Renal pelvis (tissue), 1 donor: ENCODE measurements at regions not wholly inside any gene's neighbourhood (a gene's known extent, or its start where the extent isn't known, plus 50 kb on each side); places are given as distances from the start of the nearest gene placed in this dataset.
"Not testable (repeated sequence)": the region's sequence is repeated elsewhere in the genome, so short reads cannot be mapped to it uniquely, and the experiment has no call there.

ENCODE experiments used
- DNase-seq: peaks from one replicate; pipeline ENCODE4 v3.0.0-alpha.2; 2013

GRCh38 chr10:130968511-130968910 is 343.0 kb downstream of the TCERG1L start:
- DNase-seq = no peak

- no peak for DNase-seq
These were observed 342.6 kb downstream of the TCERG1L start for GRCh38 chr10:130968964-130969363.

DNA sequence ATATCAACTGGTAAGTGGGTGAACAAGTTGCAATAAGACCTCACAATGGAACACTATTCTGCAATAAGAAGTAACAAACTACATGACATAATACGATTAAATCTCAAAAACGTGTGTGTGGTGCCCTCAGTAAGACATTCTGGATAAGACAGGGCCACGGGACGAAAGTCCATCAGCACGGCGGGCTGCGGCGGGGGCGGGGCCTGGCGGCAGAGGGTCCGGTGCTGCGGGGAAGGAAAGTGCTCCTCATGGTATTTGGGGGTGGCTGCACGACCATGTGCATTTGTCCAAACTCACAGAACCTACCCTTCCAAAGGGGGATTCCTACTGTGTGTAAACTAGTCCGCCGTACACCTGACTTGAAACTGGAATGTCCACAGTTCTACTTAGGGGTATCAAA is 341.8 kb downstream of the TCERG1L start:
- no peak for DNase-seq

DNA sequence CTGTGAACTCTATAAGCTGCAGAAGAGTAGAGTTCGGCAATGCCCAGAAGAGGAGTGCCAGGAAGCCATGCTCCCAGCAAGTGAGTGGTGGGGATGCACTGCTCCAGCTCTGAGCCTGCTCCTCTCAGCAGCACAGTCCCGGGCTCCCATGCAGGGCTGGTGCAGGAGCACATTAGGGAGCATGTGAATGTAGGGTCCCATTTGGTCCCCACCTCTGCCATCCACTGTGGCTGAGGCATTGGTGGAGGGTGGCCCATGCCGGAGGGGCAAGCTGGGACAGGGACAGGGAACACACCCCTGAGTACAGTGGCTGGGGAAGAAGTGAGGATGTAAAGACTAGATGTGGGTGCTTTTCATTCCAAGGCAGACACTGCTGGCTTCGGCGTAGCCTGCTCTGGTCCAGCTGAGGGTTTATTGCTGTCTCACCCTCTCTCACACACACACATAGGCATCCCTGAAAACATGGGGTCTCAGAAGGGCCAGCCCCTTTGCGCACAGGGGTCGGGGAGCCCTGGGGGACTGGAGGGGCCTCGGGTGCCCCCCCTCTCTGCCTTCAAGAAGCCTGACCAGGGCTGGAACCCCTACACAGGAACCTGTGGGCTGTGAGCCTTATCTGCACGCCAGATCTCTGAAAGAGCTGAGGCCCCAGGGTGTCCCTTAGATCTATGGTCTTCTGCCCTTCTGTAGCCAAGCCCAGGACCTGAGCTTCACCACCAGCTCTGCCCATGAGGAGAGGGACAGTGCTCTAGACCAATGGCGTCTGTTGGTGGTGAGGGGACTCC is 341.0 kb downstream of the TCERG1L start:
- no peak for DNase-seq

- DNase-seq = no peak
These were observed 340.4 kb downstream of the TCERG1L start for GRCh38 chr10:130971123-130971435.

DNA sequence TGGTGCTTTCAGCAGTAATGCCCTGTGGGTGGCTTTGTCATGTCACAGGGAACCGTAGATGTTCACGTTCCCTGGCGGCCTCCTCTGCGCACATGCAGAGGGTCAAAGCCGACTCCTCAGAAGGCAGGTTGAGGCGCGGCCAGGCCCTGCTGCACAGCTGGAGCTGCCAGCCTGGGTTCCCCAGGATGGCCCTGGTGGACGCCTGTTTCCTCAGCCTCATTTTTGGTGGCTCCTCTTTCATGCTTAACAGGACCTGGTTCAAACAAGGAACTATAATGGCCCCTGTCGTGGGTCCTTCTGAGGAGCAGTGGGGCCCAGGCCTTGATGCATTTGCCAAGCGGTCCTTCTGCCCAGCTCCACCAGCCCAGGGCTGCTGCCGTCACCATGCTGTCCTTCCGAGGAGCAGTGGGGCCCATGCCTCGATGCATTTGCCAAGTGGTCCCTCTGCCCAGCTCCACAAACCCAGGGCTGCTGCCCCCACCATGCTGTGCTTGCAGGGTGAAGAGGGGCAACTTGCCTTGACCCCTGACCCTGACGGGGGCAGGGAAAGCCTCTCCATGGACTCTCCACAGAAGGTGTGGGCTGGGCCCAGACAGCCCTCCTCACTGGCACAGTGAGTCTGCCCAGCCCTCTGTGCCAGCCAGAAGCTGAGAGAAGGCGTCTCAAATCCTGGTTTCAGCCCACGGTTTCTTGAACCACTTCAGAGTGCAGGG is 338.2 kb downstream of the TCERG1L start:
- no peak for DNase-seq

- DNase-seq = no peak
These were observed 337.4 kb downstream of the TCERG1L start for GRCh38 chr10:130974166-130974565.

DNA sequence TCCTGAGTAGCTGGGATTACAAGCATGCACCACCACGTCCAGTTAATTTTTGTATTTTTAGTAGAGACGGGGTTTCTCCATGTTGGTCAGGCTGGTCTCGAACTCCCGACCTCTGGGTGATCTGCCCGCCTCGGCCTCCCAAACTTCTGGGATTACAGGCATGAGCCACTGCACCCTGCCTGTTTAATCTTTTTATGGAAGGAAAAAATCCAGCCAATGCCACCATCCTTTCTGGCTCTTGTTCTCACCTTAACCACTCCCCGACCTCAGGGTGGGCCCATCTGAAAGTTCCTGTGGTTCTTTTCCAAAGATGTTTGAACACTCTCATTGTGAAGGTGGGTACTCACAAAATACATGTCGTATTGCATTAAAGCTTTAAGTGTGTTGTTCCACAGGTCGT is 336.2 kb downstream of the TCERG1L start:
- not testable (repeated sequence) for DNase-seq

- no peak for DNase-seq
These were observed 328.7 kb downstream of the TCERG1L start for GRCh38 chr10:130982802-130983201.

- DNase-seq = no peak
These were observed 327.8 kb downstream of the TCERG1L start for GRCh38 chr10:130983749-130984148.

- no peak for DNase-seq
These were observed 326.8 kb downstream of the TCERG1L start for GRCh38 chr10:130984686-130985085.

- DNase-seq = no peak
These were observed 326.3 kb downstream of the TCERG1L start for GRCh38 chr10:130985158-130985753.

- DNase-seq = no peak
These were observed 324.7 kb downstream of the TCERG1L start for GRCh38 chr10:130986846-130987245.

GRCh38 chr10:130987401-130987800 is 324.1 kb downstream of the TCERG1L start:
- no peak for DNase-seq

- no peak for DNase-seq
These were observed 321.8 kb downstream of the TCERG1L start for GRCh38 chr10:130989670-130990232.

GRCh38 chr10:130990486-130990885 is 321.0 kb downstream of the TCERG1L start:
- DNase-seq = no peak

DNA sequence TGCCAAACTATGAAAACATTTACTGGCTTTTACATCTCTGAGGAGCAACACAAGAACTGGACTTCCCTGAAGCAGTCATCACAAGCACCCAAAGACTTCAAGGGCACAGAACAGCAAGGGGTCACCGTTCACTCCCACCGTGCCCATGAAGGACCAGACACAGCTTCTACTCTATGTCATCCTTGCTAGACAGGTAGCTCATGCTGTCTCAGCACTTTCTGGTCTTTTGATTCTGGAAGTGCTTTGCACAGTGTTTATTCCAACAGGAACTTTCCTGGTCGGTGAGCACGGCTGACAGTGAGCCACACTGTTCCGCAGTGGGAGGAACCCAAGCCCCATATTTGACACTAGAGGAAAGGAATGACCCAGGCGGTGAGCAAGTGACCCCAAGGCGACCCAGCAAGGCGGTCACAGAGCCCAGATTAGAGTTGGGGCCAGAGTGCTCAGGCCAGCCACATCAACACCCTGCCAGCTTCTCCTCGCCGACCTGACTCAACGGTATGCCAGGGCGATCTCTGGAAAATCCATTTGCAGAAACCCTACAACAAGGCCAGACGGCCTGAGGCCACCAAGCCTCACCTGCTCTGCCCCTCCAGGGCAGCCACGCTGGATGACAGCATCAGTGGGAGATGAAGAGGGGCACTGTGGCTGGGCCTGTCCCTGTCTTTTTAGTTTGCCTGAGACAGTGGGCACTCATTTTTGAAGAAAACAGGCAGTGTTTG is 318.6 kb downstream of the TCERG1L start:
- DNase-seq = no peak

GRCh38 chr10:130993612-130994011 is 317.9 kb downstream of the TCERG1L start:
- no peak for DNase-seq

DNA sequence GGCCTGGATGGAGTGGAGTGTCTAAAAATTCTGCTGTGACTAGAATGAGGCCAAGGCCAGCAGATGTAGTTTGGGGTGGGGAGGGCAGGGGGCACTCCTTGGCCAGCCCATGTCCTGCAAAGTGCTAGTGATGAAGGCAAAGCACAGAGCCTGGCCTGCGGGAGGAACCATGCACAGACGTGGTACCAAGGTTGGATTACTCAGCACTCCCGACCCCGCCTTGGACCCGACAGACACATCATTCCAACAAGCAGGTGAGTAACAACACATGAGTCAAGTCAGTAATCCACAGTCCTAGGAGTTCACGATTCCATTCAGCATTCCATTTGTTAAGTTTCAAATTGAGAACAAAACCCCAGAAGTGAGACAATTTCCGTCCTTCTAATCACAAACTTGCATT is 317.3 kb downstream of the TCERG1L start:
- DNase-seq = no peak

GRCh38 chr10:130994845-130995244 is 316.7 kb downstream of the TCERG1L start:
- DNase-seq = no peak

DNA sequence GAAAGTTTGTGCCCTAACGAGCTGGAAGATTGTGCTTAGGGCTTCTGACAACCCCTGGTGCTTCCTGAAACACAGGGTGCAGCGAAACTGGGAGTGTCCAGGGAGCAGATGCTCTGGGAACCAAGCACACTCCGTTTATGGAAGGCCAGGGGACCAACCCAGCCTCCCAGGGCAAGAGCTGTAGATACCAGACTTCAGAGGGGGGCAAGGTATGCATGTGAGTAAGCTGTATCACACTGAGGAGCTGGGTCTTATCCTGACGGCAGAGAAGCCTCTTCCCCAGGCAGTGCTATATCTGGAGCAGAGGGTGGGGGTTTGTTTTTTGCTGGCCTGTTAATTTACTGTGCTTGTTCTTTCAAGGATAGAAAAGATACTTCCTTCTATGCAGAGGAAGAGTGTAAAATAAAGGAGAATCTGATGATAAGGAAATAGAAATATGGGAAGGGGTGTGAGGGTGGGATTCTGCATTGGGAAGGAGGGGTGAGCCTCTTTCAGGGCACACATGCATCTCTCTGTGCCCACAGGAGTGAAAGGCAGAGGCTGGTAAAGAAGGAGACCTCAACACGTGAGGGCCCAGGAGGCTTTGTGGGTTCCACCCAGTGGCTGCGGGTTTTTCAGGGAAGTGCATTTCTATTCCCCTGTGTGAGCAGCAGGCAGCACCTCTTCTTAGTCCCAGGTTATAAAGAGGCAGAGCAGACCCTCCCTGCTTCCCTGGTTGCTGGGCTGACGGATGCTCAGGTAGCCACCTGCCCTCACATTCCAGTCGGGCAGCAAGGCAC is 314.1 kb downstream of the TCERG1L start:
- no peak for DNase-seq
